ENCODE measurements at regions not wholly inside any gene's neighbourhood (a gene's known extent, or its start where the extent isn't known, plus 50 kb on each side); places are given as distances from the start of the nearest gene placed in this dataset.

DNA sequence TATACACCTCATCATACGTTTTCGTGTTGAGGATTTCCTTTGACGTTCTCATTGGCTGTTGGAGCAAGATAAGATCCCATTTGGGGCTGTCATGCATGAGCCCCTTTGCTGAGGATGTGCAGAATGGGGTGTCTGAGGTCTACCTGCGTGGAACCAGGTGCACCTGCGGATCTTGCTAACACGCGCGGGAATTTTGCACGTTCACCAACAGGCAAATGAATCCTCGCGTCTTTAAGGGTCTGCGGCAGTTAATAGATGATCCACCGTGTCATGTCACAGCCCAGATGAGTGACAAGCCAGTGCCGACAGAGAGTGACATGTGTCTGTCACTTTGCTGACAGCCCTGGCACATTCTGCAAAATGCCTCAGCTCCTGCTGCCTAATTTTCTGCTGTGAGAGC is 56.3 kb upstream of the SHOX start:
- H3K27me3 ChIP-seq (ENCODE audit: insufficient read depth, low read length) = no peaks in the 10 kb centered on the region
- H3K4me3 ChIP-seq (replicated peaks in 1 of 2; ENCODE audit: low read depth in 1 of 2, low read length in 2 of 2) = no peak overlapping the region
- H3K79me2 ChIP-seq (ENCODE audit: insufficient read depth, low read length) = no peaks in the 10 kb centered on the region
- no TSS peak for BruUV-seq (replicated peaks)
- no peak overlapping the region for H3K4me2 ChIP-seq (ENCODE audit: low read length)
- no peaks in the 10 kb centered on the region for H4K20me1 ChIP-seq (ENCODE audit: insufficient read depth)
- RAD21 ChIA-PET (ENCODE audit: low non-redundant PET in 1 of 2, low total read pairs in 2 of 2, uncharacterized antibody in 2 of 2, unreplicated experiment in 2 of 2) = no interaction called here
- no peak overlapping the region for H3K27ac ChIP-seq (ENCODE audit: low read depth, low read length)
- no peaks in the 10 kb centered on the region for H3K36me3 ChIP-seq (ENCODE audit: control insufficient read depth in 1 of 2, insufficient read depth in 2 of 2, low read length in 2 of 2)
- no peak for ATAC-seq
- POLR2A ChIA-PET = no interaction called here
- H2AFZ ChIP-seq (ENCODE audit: low read depth, low read length, poor library complexity, severe bottlenecking) = no peak overlapping the region
- TF ChIP-seq ELF1 (IDR thresholded peaks at IDR 0.05; ENCODE audit: borderline replicate concordance, low read depth) = no peak
- TF ChIP-seq POLR2A (IDR thresholded peaks at IDR 0.05; ENCODE audit: borderline replicate concordance, extremely low read depth, insufficient read depth, insufficient read length) = no peak
- TF ChIP-seq SRF (IDR thresholded peaks at IDR 0.05; ENCODE audit: low read depth) = no peak
- no peak for TF ChIP-seq EZH2 (IDR thresholded peaks at IDR 0.05)
- no peak for TF ChIP-seq EZH2phosphoT487 (IDR thresholded peaks at IDR 0.05; ENCODE audit: borderline replicate concordance)
- no peaks in the 10 kb centered on the region for H3K9me3 ChIP-seq (ENCODE audit: control insufficient read depth in 1 of 2, insufficient read depth in 1 of 2, low read depth in 1 of 2, low read length in 2 of 2)
- CTCF ChIA-PET = no interaction called here
- intact Hi-C loops (cut with micrococcal nuclease) = no loop called here
- no peaks in the 10 kb centered on the region for H3K4me1 ChIP-seq (ENCODE audit: control insufficient read depth in 1 of 2, insufficient read depth in 2 of 2, low read length in 2 of 2)
- no peaks in the 10 kb centered on the region for H3K9me2 ChIP-seq (ENCODE audit: insufficient read depth)
- no peak for DNase-seq (ENCODE audit: low read depth, low spot score)
- no peak overlapping the region for H3K9ac ChIP-seq (ENCODE audit: low read length)

DNA sequence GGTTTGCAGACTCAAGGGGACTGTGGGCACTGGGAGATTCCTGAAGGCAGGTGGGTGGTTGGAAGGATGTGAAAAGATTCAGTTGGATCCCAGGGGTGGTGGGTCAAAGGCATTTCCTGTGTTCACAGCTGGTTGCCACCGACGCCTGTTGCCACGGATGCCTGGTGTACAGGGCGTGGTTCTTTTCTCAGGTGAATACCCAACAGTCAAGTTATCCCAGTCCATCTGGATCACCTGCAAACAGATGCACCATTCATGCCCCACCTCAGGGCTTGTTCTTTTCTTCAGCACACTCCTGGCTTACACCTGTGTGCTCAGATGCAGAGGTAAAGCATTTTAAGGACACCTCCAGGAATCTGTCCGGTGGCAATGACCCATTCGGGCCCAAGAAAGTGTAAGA is 55.8 kb upstream of the SHOX start:
- TF ChIP-seq SP1 (IDR thresholded peaks at IDR 0.05; ENCODE audit: low read depth) = no peak
- TF ChIP-seq JUND (IDR thresholded peaks at IDR 0.05) = no peak
- TF ChIP-seq SRF (IDR thresholded peaks at IDR 0.05; ENCODE audit: low read depth) = no peak
- no peak for TF ChIP-seq YY1 (IDR thresholded peaks at IDR 0.05; ENCODE audit: extremely low read depth, insufficient replicate concordance, low read depth, low read length)
- no peak for TF ChIP-seq EGR1 (IDR thresholded peaks at IDR 0.05; ENCODE audit: low read depth)
- no peak for TF ChIP-seq TCF7L2 (IDR thresholded peaks at IDR 0.05; ENCODE audit: borderline replicate concordance, extremely low read depth, insufficient read depth, insufficient read length)
- no peak for TF ChIP-seq MAX (IDR thresholded peaks at IDR 0.05)
- H3K79me2 ChIP-seq (ENCODE audit: insufficient read depth, low read length) = no peaks in the 10 kb centered on the region
- no peak overlapping the region for H2AFZ ChIP-seq (ENCODE audit: low read depth, low read length, poor library complexity, severe bottlenecking)
- H3K4me2 ChIP-seq (ENCODE audit: low read length) = no peak overlapping the region
- intact Hi-C loops (cut with micrococcal nuclease) = no loop called here
- H3K27ac ChIP-seq (ENCODE audit: low read depth, low read length) = no peak overlapping the region
- DNase-seq (ENCODE audit: low read depth, low spot score) (no peak), ATAC-seq (no peak)
- H3K27me3 ChIP-seq (ENCODE audit: insufficient read depth, low read length) = no peaks in the 10 kb centered on the region
- RAD21 ChIA-PET (ENCODE audit: low non-redundant PET in 1 of 2, low total read pairs in 2 of 2, uncharacterized antibody in 2 of 2, unreplicated experiment in 2 of 2) = no interaction called here
- POLR2A ChIA-PET = no interaction called here
- no peaks in the 10 kb centered on the region for H3K36me3 ChIP-seq (ENCODE audit: control insufficient read depth in 1 of 2, insufficient read depth in 2 of 2, low read length in 2 of 2)
- no peaks in the 10 kb centered on the region for H3K9me2 ChIP-seq (ENCODE audit: insufficient read depth)
- no peak overlapping the region for H3K4me3 ChIP-seq (replicated peaks in 1 of 2; ENCODE audit: low read depth in 1 of 2, low read length in 2 of 2)
- BruUV-seq (replicated peaks) = no TSS peak
- CTCF ChIA-PET = no interaction called here
- no peak overlapping the region for H3K9ac ChIP-seq (ENCODE audit: low read length)
- H3K9me3 ChIP-seq (ENCODE audit: control insufficient read depth in 1 of 2, insufficient read depth in 1 of 2, low read depth in 1 of 2, low read length in 2 of 2) = no peaks in the 10 kb centered on the region
- no peaks in the 10 kb centered on the region for H4K20me1 ChIP-seq (ENCODE audit: insufficient read depth)
- H3K4me1 ChIP-seq (ENCODE audit: control insufficient read depth in 1 of 2, insufficient read depth in 2 of 2, low read length in 2 of 2) = no peaks in the 10 kb centered on the region
